ENCODE measurements at regions not wholly inside any gene's neighbourhood (a gene's known extent, or its start where the extent isn't known, plus 50 kb on each side); places are given as distances from the start of the nearest gene placed in this dataset.

DNA sequence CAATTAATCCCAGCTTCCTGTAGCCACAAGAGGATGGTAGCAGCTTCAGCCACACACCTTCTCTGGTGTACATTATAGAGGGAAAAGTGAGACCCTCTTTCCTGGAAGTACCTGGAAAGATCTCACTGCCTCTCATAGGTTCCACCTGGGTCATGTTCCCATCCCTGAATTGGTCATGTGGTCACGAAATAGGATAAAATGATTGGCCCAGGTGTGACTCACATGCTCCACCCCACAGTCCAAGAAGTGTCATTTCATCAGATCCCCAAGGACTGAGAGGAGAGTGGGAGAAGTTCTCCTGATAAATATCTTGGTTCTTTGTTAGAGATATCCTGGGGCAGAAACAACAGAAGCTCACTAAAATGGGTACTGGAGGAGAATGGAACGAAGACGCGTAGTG is 142.4 kb downstream of the QRSL1 start:
- DNase-seq (ENCODE audit: low read depth), result no peak

DNA sequence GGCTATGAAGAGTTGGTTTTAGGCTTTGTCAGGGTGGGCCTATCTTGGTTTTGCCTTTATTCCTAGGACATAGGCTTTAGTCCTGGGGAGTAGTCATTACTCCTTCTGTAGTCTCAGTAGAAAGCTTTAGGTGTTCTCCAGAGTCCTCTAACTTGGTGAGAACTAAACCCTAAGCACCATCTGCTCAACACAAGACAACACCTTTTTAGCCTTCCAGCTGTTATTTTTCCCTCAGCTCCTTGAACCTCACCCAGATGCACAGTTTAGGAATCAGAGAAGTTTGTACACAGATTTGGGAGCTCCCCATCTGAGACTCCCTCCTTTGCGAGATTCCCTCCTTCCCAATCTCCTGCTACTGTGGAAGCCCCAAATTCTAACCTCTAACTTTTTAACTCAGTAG is 141.3 kb downstream of the QRSL1 start:
- DNase-seq (ENCODE audit: low read depth), result no peak

DNA sequence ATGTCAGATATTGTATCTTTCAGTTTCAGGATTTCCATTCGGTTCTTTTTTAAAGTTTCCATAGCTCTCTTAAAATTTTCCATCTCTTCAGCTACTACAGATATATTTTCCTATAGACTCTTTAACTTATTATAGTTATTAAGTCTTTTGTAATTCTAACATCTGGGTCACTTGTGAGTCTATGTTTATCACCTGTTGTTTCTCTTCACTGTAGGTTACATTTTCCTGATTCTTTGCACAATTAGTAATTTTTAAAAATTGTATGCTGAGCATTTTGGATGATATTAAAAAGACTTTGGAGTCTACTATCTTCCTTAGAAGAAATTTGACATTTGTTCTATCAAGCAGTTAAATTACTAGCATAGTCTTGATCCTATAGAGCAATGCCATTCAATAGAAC is 140.7 kb downstream of the QRSL1 start:
- no peak for DNase-seq (ENCODE audit: low read depth)

DNA sequence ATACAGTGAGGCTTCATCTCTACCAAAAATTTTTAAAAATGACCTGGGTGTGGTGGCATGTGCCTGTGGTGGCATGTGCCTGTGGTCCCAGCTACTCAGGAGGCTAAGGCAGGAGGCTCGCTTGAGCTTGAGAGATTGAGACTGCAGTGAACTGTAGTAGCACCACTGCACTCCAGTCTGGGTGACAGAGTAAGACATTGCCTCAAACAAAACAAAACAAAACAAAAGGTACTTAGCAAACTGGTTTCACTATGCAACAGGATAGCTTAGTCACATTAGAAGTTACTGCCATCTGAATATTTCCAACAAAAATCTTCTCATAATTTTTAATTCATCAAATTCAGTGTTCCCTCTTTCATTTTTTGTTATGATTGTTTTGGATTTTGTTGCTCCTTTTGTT is 137.9 kb downstream of the QRSL1 start:
- no peak for DNase-seq (ENCODE audit: low read depth)

DNA sequence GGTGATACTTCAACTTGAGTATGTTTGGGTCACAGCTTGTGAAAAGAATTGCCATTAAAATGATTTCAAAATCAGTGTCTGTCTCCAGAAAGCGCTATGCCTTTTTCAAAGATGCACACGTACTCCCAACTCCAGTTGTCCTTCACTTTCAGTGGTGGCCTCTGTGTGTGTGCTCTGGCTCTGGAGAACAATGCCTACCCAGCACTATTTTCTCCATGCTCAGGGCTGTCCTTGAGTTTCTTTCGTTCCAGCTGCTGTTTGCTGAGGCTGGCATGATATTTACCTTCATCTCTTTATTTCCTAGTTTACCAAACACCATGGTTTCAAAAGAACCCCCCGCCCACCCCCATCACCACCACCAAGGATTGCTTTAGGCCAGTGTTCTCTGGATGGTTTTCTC is 136.8 kb downstream of the QRSL1 start:
- DNase-seq (ENCODE audit: low read depth), result no peak

DNA sequence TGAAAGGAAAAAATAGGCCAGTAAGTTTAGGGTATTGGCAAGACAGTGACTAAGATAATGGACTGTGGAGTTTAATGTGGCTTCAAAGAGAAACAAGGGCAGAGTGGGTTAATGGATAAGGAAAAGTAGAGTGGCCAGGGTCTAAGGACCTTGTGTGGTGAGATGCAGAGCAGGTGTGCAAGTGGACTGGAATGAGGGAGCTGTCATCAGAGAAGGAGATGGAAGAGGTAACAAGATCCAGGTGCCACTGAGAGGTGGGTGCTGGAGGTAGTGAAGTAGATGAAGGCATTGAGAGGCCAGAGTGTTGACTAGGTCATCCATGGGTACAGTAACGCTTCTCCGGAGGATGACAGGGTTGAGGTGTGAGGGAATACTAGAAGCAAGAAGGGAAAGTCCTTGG is 136.1 kb downstream of the QRSL1 start:
- no peak for DNase-seq (ENCODE audit: low read depth)

DNA sequence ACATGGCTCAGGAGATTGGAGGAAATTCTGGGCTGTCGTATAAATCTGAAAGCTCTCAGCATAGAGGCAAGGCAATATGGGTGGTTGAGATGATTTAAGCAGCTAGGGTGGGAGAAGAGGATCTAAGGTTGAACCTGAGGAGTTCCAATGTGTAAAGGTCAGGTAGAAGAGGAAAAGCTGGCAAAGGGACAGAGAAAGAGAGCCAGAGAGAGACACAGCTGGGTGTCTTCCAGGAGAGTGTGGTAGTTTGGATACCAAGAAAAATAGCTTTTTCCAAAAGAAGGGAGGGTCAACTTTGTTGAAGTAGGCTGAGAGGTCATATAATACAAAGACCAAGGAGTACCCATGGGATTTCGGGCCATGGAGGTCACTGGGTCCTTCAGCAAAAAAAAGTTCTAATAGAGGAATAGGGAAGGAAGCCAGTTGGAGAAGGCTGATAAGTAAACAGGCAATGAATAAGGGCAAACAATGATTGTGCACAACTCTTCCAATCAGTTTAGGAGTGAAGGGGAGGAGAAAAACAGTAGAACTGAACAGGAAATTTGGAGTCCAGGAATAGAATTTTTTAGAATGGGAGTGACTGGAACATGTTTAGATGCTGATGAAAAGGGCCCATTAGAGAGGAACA is 135.1 kb downstream of the QRSL1 start:
- no peak for DNase-seq (ENCODE audit: low read depth)

DNA sequence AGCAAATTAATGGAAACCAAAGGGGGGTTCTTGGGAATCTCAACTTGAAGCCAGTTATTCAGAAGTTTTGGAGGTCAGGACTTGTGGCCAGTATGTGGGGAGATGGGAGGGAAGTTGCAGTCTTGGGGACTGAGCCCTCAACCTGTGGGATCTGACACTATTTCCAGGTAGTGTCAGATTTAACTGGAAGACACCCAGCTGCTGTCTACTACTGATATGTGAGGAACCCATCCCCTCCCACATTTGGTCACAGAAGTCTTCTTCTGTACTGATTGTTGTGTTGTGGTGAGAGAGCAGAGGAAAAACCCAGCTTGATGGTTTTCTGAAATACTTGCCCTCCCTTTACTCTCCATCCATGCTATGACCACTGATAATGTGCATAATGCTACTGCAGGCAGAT is 134.0 kb downstream of the QRSL1 start:
- DNase-seq (ENCODE audit: low read depth), result no peak

DNA sequence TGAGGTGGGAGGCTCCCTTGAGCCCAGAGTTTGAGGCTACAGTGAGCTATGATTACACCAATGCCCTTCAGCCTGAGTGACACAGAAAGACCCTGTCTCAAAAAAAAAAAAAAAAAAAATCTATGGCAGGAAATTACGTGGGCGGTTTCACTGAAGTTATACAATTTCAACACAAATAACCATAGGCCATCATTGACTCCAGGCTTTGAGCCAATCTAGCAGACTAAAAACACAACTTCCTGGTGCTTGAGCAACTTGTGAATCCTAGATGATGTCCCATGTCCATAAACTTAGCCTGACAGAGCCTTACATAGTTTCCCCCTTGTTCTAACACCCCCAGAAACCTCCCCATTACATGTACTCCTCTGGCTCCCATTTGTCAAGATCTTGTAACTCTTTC is 131.8 kb downstream of the QRSL1 start:
- no peak for DNase-seq (ENCODE audit: low read depth)

DNA sequence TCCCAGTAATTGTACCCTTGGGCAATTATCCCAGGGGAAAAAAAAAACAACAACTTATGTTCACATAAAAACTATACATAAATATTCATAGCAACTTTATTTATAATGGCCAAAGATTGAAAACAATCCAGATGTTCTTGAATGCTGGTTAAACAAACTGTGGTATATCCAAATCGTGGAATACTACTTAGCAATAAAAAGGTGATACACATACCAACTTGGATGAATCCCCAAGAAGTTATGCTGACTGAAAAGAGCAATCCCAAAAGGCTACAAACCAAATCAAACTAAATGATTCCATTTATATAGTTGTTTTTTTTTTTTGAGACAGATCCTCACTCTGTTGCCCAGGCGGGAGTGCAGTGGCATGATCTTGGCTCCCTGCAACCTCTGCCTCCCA is 129.7 kb downstream of the QRSL1 start:
- no peak for DNase-seq (ENCODE audit: low read depth)

DNA sequence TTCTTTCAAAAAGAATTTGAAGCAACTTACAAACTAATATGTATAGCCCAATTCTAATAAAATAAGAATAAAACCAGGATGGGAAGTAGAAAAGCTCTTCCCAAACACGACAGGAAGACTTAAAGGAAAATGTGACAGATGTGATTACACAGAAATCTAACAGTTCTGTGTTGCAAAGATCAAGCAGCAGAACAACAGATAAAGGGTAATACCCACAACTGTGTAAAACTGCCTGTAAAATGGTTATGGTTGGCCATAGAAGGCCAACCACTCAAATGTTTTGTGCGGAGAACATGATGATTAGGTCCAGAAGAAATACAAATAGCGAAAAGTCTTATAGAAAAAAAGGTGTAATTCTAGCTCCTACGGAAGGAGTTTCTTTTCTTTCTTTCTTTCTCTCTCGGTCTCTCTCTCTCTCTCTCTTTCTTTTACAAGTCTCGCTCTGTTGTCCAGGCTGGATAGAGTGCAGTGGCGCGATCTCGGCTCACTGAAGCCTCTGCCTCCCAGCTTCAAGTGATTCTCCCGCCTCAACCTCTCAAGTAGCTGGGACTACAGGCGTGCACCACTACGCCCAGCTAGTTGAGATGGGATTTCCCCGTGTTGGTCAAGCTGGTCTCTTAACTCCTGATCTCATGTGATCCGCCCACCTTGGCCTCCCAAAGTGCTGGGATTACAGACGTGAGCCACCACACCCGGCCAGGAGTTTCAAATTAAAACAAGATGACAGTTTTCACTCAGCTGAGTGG is 128.5 kb downstream of the QRSL1 start:
- DNase-seq (ENCODE audit: low read depth), result no peak

DNA sequence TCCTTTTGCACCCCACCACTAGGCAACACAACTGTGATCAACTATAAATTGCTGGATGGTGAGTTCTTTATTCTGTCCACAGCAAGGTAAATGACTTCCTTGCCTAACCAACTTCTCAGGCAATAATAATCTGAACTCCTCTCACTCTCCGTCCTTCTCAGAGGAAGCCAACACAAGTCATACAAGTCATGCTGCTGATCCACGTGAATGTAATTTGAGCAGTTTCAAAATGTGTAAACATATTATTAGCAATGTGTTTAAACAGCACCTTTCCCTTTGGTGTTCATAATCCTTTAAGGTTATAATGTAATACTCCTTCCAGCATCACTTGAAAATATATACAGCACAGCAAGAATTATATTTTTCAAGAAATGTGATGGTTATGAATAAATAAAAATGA is 127.9 kb downstream of the QRSL1 start:
- DNase-seq (ENCODE audit: low read depth), result no peak

DNA sequence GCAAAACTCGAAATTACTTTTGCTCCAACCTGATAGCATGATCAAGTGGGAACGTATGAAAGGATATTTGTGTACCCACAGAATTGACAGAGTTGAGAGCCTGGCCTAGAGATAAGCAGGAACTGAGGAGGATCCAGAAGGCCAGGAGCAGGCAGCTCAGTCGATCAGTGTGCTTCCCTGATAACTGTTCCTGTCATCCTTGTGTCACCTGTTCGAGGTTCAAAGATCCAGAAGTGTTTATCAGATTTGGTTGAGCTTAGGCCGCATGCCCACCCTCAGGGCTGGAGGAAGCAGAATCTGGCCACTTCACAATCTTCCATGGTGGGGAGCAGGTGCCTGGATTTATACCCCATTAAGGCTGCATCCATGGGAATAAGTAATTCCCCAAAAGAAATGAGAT is 124.8 kb downstream of the QRSL1 start:
- DNase-seq (ENCODE audit: low read depth), result no peak

DNA sequence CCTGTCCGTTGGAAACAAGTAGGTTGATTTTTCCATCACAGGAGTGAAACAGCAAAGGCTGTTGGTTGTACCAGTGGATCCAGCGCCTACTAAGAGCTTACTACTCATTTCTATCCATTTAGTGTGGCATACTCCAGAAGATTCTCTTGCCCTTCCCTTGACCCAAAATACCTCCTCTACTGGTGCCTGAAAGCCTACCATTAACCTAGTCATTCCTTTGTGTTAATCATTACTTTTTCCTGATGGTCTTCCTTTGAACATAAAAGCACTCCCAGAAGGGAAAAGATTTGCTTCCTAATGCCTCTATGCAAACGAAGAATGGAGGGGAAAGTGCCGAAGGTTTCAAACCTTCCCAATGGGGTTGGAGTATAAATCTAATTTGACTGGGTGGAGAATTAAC is 123.3 kb downstream of the QRSL1 start:
- no peak for DNase-seq (ENCODE audit: low read depth)

DNA sequence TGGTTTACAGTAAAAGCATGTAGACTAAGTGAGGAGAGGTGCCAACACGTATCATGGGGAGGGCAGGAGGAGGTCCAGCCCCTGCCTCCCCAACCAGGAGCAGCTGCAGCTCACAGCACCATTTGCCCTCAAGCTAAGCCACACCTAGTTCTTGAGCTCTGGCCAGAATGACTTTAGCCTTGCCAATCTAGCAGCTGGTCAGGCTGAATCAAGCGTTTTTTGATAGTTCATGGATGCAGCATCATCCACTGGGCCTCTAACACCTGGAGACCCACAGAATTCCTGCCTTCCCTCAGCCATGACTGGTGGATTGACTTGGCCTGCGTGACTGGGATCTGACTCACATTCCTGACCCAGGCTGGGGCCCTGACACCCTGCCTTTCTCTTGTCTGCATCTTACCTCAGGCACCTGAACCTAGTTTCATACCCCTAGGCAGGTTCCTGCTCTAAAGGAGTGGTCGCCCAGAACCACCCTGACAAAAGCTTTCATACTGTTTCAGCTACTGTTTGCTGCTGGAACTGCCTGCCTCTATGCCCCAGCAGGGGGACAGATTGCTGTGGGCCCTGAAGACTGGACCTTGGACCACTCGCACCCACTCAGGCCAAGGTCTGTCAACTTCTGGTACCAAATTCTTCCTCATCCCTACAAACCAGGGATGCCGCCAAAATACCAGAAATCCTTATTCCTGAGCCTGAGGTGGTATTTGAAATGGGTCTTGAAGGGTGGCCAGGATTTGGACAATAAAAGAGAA is 122.3 kb downstream of the QRSL1 start:
- no peak for DNase-seq (ENCODE audit: low read depth)

DNA sequence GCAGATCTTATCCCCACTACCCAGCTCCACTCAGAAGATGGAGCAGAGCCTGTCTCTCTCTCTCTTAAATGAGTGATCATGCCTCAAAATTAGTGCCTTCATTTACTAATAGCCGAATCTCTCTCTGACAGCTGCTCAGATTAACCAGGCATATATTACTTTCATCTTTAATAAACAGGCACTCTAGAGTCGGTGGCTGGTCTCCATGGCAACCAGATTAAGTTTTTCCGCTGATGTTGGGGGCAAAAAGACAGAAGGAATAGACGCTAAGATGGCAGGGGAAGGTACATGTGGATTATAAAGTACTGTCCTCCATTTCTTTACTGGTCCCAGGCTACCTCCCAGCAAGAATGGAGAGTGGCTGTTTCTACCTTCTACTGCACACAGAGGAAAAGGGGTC is 121.6 kb downstream of the QRSL1 start:
- DNase-seq (ENCODE audit: low read depth), result no peak

DNA sequence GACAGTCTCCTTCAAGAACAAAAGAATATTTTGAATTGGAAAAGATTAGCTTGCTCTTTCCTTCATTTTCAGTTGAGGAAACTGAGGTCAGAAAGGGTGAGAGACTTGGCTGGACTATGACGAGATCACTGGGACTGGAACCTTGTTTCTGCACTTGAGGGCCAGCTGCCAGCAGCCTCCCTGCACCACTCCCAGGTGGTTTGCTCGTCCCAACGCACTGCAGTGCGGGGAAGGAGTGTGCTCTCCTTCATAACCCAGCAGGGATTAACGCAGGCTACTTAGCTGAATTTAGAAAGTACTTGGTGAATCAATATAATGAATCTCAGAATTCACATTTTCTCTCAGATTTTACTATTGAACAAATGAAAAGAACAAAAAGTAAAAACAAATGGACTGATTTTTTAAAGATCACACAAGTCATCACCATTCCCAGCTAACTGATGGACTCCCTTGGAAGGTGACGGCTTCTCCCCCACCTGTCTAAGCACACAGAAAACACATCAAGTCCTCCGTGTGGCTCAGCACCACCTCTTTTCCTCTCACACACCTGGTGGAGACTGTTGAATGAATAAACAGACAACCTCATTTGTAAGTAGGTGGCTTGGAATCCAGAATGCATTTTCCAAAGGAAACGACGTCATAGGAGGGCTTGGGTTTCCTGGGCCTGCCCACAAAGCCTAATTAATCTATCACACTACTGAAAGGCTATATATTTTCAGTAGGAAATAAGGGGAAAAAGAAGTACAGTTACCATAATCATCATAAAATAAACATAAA is 121.0 kb downstream of the QRSL1 start:
- DNase-seq (ENCODE audit: low read depth), result no peak

DNA sequence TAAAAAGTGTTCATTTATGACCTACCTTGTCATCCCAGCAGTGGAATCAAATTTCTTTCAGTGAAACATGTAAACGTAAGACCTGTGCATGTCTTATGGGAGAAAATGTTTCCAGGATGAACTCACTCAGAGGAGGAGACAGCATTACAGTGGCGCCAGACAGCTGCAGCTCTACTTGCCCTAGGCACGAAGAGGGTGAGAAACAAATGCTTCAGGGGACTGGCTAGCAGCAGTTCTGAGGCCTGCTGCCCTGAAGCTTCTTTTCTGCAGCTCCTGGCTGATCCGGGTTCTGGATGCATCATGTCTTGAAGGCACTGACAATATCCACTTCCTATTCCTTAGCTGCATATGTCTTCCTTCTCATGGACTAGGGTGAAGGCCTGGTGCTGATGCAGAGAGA is 120.2 kb downstream of the QRSL1 start:
- no peak for DNase-seq (ENCODE audit: low read depth)

DNA sequence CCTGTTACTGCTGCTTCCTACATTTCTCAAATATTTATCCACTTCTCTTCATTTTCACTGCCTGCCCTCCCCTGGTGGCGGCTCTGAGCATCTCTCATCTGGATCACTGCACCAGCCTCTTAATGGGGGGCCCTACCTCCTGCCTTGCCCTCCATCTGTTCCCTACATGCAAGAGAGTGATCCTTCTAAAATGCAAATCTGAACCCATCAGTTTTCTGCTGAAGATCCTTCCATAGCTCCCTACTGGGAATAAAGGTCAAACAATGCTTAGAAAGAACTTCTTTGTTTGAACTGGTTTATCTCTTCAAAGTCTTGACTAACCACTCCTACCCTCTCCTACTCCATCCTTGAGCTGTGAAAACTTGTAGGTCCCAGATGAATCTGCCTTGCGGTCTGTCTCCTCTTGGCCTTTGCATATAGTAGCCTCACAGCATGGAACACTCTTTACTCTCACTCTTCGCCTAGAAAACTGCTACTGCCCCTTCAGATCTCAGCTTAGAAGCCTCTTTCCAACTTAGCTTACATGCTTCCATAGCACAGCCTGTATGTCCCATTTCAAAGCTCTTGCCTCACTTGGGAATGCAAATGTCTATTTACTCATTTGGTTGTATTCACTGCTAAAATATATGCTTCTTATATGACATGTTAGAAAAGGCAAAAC is 119.3 kb downstream of the QRSL1 start:
- no peak for DNase-seq (ENCODE audit: low read depth)

DNA sequence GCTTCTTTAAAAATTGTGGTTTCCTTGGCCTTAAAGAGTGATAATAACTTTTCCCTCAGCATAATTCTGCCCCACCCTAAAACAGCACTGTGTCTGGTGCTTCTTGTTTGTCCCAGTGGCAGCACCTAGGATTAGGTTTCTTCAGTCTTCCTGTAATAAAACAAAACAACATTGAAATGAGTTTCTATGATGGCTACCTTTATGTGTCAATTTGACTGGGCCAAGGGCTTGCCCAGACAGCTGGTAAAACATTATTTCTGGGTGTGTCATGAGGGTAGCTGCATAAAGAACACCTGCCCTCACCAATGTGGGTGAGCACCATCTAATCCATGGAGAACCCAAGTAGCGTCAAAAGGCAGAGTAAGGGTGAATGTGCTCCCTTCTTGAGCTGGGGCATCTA is 117.8 kb downstream of the QRSL1 start:
- DNase-seq (ENCODE audit: low read depth), result no peak

DNA sequence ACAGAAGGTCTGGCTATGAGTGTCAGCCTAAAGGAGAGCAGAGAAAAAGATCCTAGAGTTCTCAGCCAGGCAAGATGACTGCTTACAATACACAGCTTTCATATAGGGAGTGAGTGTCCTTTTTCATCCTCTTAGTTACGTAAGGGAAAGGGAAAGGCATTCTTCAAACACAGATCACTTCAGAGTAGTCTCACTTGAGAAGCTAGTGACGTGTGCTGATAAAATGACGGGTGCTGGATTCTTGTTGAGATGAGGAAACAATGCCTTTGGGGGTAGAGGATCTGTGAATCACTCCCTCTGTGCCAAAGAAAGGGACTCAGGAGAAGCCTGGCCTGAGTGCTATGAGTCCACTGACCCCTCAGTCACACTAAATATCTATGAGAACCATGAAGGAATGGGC is 117.3 kb downstream of the QRSL1 start:
- peak; percentile 76 for DNase-seq (ENCODE audit: low read depth)

Data from fibroblast of gingiva (primary cell).